H1 (cell line): ENCODE measurements at regions not wholly inside any gene's neighbourhood (a gene's known extent, or its start where the extent isn't known, plus 50 kb on each side); places are given as distances from the start of the nearest gene placed in this dataset.

Experiments used
- CEBPB ChIP-seq: IDR thresholded peaks from 2 replicates; pipeline ENCODE4 v1.6.1; 2012; ENCODE audit warnings: low read depth, low read length
- CHD2 ChIP-seq: IDR thresholded peaks from 2 replicates; pipeline ENCODE4 v1.6.1; 2012; ENCODE audit warnings: low read length, improper control_type of control experiment
- CTCF ChIP-seq, 3 experiments: IDR thresholded peaks; 1 replicate in 2 of 3; 2 replicates in 1 of 3; pipeline versions ENCODE4 v1.5.1 to v1.6.1; 2011; ENCODE audit warnings: low read length in 3 of 3, mild to moderate bottlenecking in 3 of 3, inconsistent platforms in 2 of 3, low read depth in 1 of 3, moderate library complexity in 1 of 3; ENCODE audit not compliant: insufficient read depth in 1 of 3; ENCODE audit errors: control extremely low read depth in 1 of 3
- EGR1 ChIP-seq: IDR thresholded peaks from 2 replicates; pipeline ENCODE4 v1.6.1; 2011; ENCODE audit warnings: low read depth, low read length, borderline replicate concordance
- POLR2A ChIP-seq, 2 experiments: IDR thresholded peaks; 1 replicate in 1 of 2; 2 replicates in 1 of 2; pipeline ENCODE4 v1.6.1; 2011; ENCODE audit warnings: low read depth in 2 of 2, low read length in 2 of 2, mild to moderate bottlenecking in 2 of 2; ENCODE audit errors: control extremely low read depth in 1 of 2
- TEAD4 ChIP-seq: IDR thresholded peaks from 2 replicates; pipeline ENCODE4 v1.6.1; 2012; ENCODE audit warnings: low read depth, low read length, inconsistent platforms, mixed read lengths
- YY1 ChIP-seq: IDR thresholded peaks from 2 replicates; pipeline ENCODE4 v1.6.1; 2011; ENCODE audit warnings: low read depth, mild to moderate bottlenecking, low read length
- TF ChIP-seq, protein P1 (sequence below): IDR thresholded peaks from 2 replicates; pipeline ENCODE4 v1.6.1; 2012; ENCODE audit warnings: low read length, inconsistent platforms

- TF ChIP-seq CHD2, result no peak
- TF ChIP-seq TEAD4, result no peak
- TF ChIP-seq YY1, result no peak
- TF ChIP-seq POLR2A (IDR thresholded peaks at IDR 0.05; ENCODE audit: control extremely low read depth in 1 of 2, low read depth in 2 of 2, low read length in 2 of 2), result no peak
- TF ChIP-seq, protein P1, sequence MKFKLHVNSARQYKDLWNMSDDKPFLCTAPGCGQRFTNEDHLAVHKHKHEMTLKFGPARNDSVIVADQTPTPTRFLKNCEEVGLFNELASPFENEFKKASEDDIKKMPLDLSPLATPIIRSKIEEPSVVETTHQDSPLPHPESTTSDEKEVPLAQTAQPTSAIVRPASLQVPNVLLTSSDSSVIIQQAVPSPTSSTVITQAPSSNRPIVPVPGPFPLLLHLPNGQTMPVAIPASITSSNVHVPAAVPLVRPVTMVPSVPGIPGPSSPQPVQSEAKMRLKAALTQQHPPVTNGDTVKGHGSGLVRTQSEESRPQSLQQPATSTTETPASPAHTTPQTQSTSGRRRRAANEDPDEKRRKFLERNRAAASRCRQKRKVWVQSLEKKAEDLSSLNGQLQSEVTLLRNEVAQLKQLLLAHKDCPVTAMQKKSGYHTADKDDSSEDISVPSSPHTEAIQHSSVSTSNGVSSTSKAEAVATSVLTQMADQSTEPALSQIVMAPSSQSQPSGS, result no peak
- TF ChIP-seq CEBPB, result no peak
- no peak for TF ChIP-seq CTCF (IDR thresholded peaks at IDR 0.05; ENCODE audit: control extremely low read depth in 1 of 3, insufficient read depth in 1 of 3, low read depth in 1 of 3, low read length in 3 of 3)
- TF ChIP-seq EGR1, result no peak
These were observed 94.4 kb upstream of the HDAC4 start for GRCh38 chr2:239495175-239495574.
